MCF 10A (cell line): ENCODE measurements at regions not wholly inside any gene's neighbourhood (a gene's known extent, or its start where the extent isn't known, plus 50 kb on each side); places are given as distances from the start of the nearest gene placed in this dataset.

ENCODE experiments used
- BruUV-seq: library from RNA; stranded (reverse); fragments of 400-500 nt; replicated peaks from 2 replicates; lab custom pipeline; 2021; lab: Mats Ljungman, UMichigan
- CTCF ChIA-PET: fragments of 300-600 bp; sonication (Branson Sonifier 250); formaldehyde crosslinking; extraction: SDS; loops from one replicate; lab custom pipeline; 2021; ENCODE audit warnings: antibody characterized with exemption, inconsistent platforms; lab: Yijun Ruan, JAX
- POLR2A ChIA-PET: fragments of 300-600, 350-650 bp; sonication (Branson Sonifier 250); formaldehyde crosslinking; extraction: SDS; loops from one replicate; lab custom pipeline; 2020; ENCODE audit warnings: antibody characterized with exemption, inconsistent platforms; lab: Yijun Ruan, JAX
- DNase-seq: peaks from one replicate; pipeline ENCODE4 v3.0.0-alpha.2; 2018; ENCODE audit not compliant: unreplicated experiment
- H3K27ac Mint-ChIP-seq: one replicate; pipeline ENCODE4 v1.8.0; 2022; ENCODE audit warnings: mild to moderate bottlenecking, low read depth, mixed read lengths; ENCODE audit not compliant: unreplicated experiment
- H3K27me3 Mint-ChIP-seq: one replicate; pipeline ENCODE4 v1.8.0; 2022; ENCODE audit warnings: mixed read lengths; ENCODE audit not compliant: insufficient read depth, unreplicated experiment
- H3K36me3 Mint-ChIP-seq: one replicate; pipeline ENCODE4 v1.8.0; 2022; ENCODE audit warnings: mild to moderate bottlenecking, moderate library complexity, mixed read lengths; ENCODE audit not compliant: insufficient read depth, unreplicated experiment
- H3K4me1 Mint-ChIP-seq: one replicate; pipeline ENCODE4 v1.8.0; 2022; ENCODE audit warnings: mixed read lengths; ENCODE audit not compliant: insufficient read depth, unreplicated experiment
- H3K4me3 Mint-ChIP-seq: one replicate; pipeline ENCODE4 v1.8.0; 2022; ENCODE audit warnings: mild to moderate bottlenecking, moderate library complexity, mixed read lengths; ENCODE audit not compliant: unreplicated experiment
- H3K9me3 Mint-ChIP-seq: one replicate; pipeline ENCODE4 v1.8.0; 2022; ENCODE audit warnings: mixed read lengths; ENCODE audit not compliant: unreplicated experiment
- CTCF ChIP-seq: fragments of 200-600 bp; IDR thresholded peaks from one replicate; pipeline ENCODE4 v1.8.0; 2022; ENCODE audit warnings: antibody characterized with exemption, mild to moderate bottlenecking; ENCODE audit not compliant: unreplicated experiment
- intact Hi-C: fragments of 100-400 bp; cut with micrococcal nuclease; formaldehyde crosslinking; loops from 2 replicates; pipeline ENCODE4 v1.14.1; 2022

- H3K27ac Mint-ChIP-seq = no peak overlapping the region
- intact Hi-C loops = no loop called here
- TF ChIP-seq CTCF = no peak
- H3K27me3 Mint-ChIP-seq = no peaks in the 10 kb centered on the region
- H3K9me3 Mint-ChIP-seq = no peaks in the 10 kb centered on the region
- H3K4me3 Mint-ChIP-seq = no peak overlapping the region
- POLR2A ChIA-PET = no interaction called here
- CTCF ChIA-PET = interaction anchor here (1.6 to 3.2 kb wide), 2 partner anchors 15 to 299 kb away, joined by 5 to 11 read pairs; no protein-coding TSS in a partner anchor
- H3K4me1 Mint-ChIP-seq = peaks cover 5% of the 10 kb centered on the region
- BruUV-seq = no TSS peak
- no peaks in the 10 kb centered on the region for H3K36me3 Mint-ChIP-seq
- DNase-seq = no peak
Observed at GRCh38 chr2:56017784-56018183, 94.2 kb upstream of the EFEMP1 start.

- intact Hi-C loops = no loop called here
- BruUV-seq = no TSS peak
- Mint-ChIP-seq H3K4me3 (no peak overlapping the region), H3K27me3 (no peaks in the 10 kb centered on the region), H3K27ac (peak overlapping the region; percentile 35), H3K9me3 (no peaks in the 10 kb centered on the region), H3K36me3 (no peaks in the 10 kb centered on the region), H3K4me1 (peaks cover 5% of the 10 kb centered on the region)
- POLR2A ChIA-PET = no interaction called here
- no peak for DNase-seq
- TF ChIP-seq CTCF = no peak
- CTCF ChIA-PET = interaction anchor here (0.6 to 3.2 kb wide), 4 partner anchors 15 to 300 kb away, joined by 3 to 11 read pairs (median 4); no protein-coding TSS in a partner anchor
Observed at GRCh38 chr2:56018267-56018666, 94.7 kb upstream of the EFEMP1 start.

- POLR2A ChIA-PET = no interaction called here
- CTCF ChIA-PET = interaction anchor here (3.2 kb wide), 1 partner anchor 302 kb away, joined by 11 read pairs; no protein-coding TSS in a partner anchor
- intact Hi-C loops = no loop called here
- Mint-ChIP-seq H3K27ac (no peak overlapping the region), H3K4me1 (no peaks in the 10 kb centered on the region), H3K9me3 (no peaks in the 10 kb centered on the region), H3K36me3 (no peaks in the 10 kb centered on the region), H3K27me3 (no peaks in the 10 kb centered on the region), H3K4me3 (no peak overlapping the region)
- DNase-seq = no peak
- TF ChIP-seq CTCF = no peak
- BruUV-seq = no TSS peak
Observed at GRCh38 chr2:56021136-56021474, 97.5 kb upstream of the EFEMP1 start.

- BruUV-seq = no TSS peak
- H3K36me3 Mint-ChIP-seq = no peaks in the 10 kb centered on the region
- no peaks in the 10 kb centered on the region for H3K4me1 Mint-ChIP-seq
- TF ChIP-seq CTCF = no peak
- no peaks in the 10 kb centered on the region for H3K27me3 Mint-ChIP-seq
- intact Hi-C loops = no loop called here
- H3K27ac Mint-ChIP-seq = no peak overlapping the region
- ChIA-PET CTCF (no interaction called here), POLR2A (no interaction called here)
- no peak overlapping the region for H3K4me3 Mint-ChIP-seq
- no peak for DNase-seq
- no peaks in the 10 kb centered on the region for H3K9me3 Mint-ChIP-seq
Observed at GRCh38 chr2:56021579-56021978, 98.0 kb upstream of the EFEMP1 start.
